NCI-H2081 treated with DMSO at 0.1 percent for 48 hours (cell line): ENCODE measurements at regions not wholly inside any gene's neighbourhood (a gene's known extent, or its start where the extent isn't known, plus 50 kb on each side); places are given as distances from the start of the nearest gene placed in this dataset.
"Not testable (repeated sequence)": the region's sequence is repeated elsewhere in the genome, so short reads cannot be mapped to it uniquely, and the experiment has no call there.

Experiments
- DNase-seq: peaks from one replicate; lab custom pipeline; 2025; lab: John Stamatoyannopoulos, UW

- peak; percentile 64 for DNase-seq
Observed at GRCh38 chr9:33623658-33624586, 99.9 kb downstream of the ANKRD18B start.

- DNase-seq, result not testable (repeated sequence)
Observed at GRCh38 chr9:33628318-33628717, 104.3 kb downstream of the ANKRD18B start.

DNA sequence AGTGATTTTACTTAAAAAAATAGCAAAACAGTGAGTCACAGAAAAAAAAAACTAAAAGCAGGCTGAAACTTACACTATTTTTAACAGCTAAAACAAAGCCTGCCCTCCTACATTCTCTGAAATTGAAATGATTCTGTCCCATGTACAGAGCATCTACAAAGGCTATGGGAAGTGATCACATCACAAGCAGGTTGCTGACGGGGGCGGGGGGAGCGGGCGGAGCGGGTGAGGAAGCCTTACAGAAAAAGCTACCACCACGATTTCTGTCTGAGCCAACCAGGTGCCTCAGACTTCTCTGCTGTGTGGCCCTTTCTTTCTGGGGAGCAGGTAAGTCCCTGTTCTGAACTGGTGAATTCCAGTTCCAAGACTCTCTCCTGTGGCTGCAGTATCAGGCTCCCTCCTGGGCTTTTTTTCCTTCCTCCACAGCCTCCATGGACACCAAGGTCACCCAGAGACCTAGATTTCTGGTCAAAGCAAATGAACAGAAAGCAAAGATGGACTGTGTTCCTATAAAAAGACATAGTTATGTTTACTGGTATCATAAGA, 104.9 kb downstream of the ANKRD18B start:
- DNase-seq, result no peak

DNA sequence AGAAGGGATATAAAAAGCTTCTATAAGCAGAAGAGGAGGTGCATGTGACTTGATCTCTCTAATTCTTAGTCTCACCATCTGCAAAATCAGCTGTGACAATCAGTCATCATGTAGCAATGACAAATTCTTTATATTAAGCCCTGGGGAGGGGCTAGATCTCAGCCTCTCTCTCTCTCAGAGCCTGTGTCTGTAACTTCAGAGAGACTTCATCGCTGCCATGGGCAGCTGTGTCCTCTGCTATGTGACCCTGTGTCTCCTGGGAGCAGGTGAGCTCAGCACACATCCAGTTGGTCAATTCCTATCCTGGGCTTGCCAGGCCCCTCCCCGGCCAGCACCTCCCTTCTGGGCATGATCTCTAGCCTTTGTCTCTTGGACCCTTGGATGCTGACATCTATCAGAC, 109.6 kb downstream of the ANKRD18B start:
- DNase-seq, result no peak

DNA sequence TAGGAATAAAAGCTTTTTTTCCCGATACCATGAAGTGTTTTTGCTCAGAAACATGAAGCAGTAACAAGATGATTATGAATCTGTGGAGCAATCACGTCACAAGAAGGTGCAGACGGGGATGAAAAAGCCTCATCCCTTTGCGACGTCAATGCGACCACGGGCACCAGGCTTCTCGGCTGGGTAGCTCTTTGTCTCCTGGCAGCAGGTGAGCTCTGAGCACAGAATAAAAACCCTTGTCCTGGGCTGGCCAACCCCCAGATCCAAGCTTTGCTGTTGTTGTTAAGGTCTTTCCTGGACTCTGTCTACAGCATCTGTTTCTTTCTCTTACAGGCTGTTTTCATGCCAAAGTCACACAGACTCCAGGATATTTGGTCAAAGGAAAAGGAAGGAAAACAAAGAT, 113.8 kb downstream of the ANKRD18B start:
- DNase-seq, result peak; percentile 68

DNA sequence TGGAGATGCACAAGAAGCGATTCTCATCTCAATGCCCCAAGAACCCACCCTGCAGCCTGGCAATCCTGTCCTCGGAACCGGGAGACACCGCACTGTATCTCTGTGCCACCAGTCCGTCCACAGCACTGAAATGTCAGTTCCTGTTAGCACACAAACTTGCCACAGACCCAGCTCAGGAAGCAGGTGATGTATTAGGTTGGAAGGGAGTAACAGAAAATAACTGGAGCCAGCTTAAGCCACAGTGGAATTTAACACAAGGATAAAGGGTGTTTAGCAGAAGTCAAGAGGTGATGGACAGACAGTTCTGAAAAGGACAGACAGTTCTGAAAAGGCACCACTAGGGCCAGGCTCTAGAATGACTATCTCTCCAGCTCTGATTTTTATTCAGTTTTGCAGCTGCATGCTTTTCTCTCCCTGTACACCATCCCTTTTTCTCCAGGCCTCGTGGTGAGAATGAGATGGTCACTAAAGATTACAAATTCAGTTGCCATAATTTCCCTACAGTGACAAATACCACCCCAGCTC, 114.4 kb downstream of the ANKRD18B start:
- no peak for DNase-seq

- DNase-seq, result no peak
Observed at GRCh38 chr9:33645706-33646105, 121.7 kb downstream of the ANKRD18B start.

- DNase-seq, result no peak
Observed at GRCh38 chr9:33649463-33649862, 125.4 kb downstream of the ANKRD18B start.

GRCh38 chr9:33651125-33651524, 127.1 kb downstream of the ANKRD18B start:
- DNase-seq, result no peak

DNA sequence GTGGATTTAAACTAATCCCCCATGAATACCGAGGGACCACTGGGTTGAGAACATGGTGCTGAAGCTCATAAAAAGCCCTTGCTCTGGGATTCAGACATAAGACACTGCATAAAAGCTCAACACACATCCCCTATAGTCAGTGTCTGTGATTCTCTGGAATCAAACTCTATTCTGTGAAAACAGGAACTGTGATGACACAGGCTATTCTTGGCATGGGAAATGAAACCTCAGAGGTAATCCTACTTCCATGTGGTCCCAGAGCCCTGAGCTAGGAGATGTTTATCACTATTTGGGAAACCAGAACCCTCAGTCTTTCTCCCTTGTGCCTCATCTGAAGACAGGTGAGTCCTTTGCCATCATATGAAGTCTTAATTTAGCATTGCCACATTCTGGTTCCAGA, 135.4 kb upstream of the PRSS3 start:
- no peak for DNase-seq

DNA sequence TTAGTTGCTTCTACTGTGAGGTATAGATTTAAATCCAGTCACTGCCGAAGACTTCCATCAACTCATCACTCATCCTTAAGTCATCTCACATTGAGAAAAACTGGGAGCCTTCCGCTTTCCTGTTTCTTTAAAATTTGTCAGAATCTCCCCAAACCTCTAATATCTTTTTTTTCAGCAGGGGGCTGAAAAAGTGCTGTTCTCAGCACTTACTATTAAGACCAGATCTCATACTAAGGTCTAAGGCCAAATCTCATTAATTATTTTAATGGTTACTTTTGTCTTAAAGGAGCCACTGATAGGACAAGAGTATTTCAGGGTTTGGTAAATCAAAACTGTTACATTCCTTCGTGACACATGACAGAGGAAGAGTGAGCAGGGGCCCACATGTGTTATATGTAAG, 134.6 kb upstream of the PRSS3 start:
- DNase-seq, result no peak

DNA sequence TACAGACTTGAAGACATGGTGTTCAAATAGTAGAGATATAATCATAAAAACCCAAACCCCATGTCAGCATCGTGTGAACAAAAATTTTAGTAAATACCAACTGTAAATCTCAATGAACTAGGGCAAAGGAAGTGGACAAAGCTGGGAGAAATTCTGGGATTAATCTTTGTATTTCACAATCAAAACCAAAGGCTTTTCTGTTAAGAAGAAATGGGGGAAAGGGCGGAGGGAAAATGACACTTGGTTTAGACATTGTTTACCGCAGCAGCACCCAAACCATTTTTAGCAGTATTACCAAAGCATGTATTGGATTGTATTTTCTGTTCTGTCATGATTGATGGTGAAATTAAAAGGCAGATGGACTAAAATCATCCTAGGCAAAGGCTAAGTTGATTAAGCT, 134.2 kb upstream of the PRSS3 start:
- DNase-seq, result no peak

GRCh38 chr9:33662871-33663270, 132.5 kb upstream of the PRSS3 start:
- DNase-seq, result no peak

GRCh38 chr9:33676194-33676745, 119.1 kb upstream of the PRSS3 start:
- DNase-seq, result peak; percentile 58

- DNase-seq, result peak; percentile 42
Observed at GRCh38 chr9:33676746-33677505, 118.4 kb upstream of the PRSS3 start.

GRCh38 chr9:33677506-33677809, 117.9 kb upstream of the PRSS3 start:
- DNase-seq, result no peak

GRCh38 chr9:33677961-33678360, 117.4 kb upstream of the PRSS3 start:
- DNase-seq, result no peak

- no peak for DNase-seq
Observed at GRCh38 chr9:33682551-33682950, 112.8 kb upstream of the PRSS3 start.

- no peak for DNase-seq
Observed at GRCh38 chr9:33684831-33685230, 110.5 kb upstream of the PRSS3 start.

- peak; percentile 79 for DNase-seq
Observed at GRCh38 chr9:33686942-33687341, 108.4 kb upstream of the PRSS3 start.

DNA sequence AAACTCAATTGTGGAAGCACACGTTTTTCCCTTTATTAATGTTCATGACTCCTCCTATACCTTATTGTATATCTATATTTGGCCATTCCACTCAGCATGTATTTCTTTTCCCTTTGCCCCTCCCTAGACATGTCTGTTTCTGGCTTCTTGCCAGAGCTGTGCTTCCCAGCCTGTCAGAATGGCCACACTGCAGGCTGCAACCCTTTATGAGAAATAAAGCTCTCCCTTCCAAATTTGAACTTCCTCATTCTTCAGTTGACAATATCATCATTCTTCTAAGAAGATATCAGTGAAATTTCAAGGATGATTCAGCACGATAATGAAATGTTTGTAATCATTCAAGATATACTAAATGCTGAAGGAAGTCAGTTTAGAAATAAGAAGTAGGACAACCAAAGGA, 107.6 kb upstream of the PRSS3 start:
- peak; percentile 78 for DNase-seq

GRCh38 chr9:33690143-33690933, 105.0 kb upstream of the PRSS3 start:
- peak; percentile 99 for DNase-seq
